Trophoblast cell (in vitro differentiated cells and primary cell): ENCODE measurements at regions not wholly inside any gene's neighbourhood (a gene's known extent, or its start where the extent isn't known, plus 50 kb on each side); places are given as distances from the start of the nearest gene placed in this dataset.

Experiments used
- DNase-seq, 2 donors: peaks; one replicate each; pipeline ENCODE4 v3.0.0-alpha.2; 2016
- H2AFZ ChIP-seq: 2 replicates; pipeline ENCODE4 v1.6.1; 2013; ENCODE audit warnings: low read length, moderate library complexity, mild to moderate bottlenecking; ENCODE audit not compliant: insufficient read depth, poor library complexity
- H2AK5ac ChIP-seq: 2 replicates; pipeline ENCODE4 v1.6.1; 2013; ENCODE audit warnings: mild to moderate bottlenecking, low read length
- H2BK120ac ChIP-seq: 2 replicates; pipeline ENCODE4 v1.6.1; 2013; ENCODE audit warnings: low read length, mild to moderate bottlenecking, moderate library complexity; ENCODE audit not compliant: insufficient read depth, poor library complexity
- H2BK12ac ChIP-seq: 2 replicates; pipeline ENCODE4 v1.6.1; 2013; ENCODE audit warnings: mild to moderate bottlenecking, low read length, moderate library complexity
- H2BK5ac ChIP-seq: 2 replicates; pipeline ENCODE4 v1.6.1; 2013; ENCODE audit warnings: low read length, low read depth, moderate library complexity, mild to moderate bottlenecking; ENCODE audit not compliant: poor library complexity
- H3K14ac ChIP-seq: 2 replicates; pipeline ENCODE4 v1.6.1; 2013; ENCODE audit warnings: mild to moderate bottlenecking, low read length
- H3K18ac ChIP-seq: 2 replicates; pipeline ENCODE4 v1.6.1; 2013; ENCODE audit warnings: mild to moderate bottlenecking, low read length
- H3K23ac ChIP-seq: 2 replicates; pipeline ENCODE4 v1.6.1; 2013; ENCODE audit warnings: low read length
- H3K27ac ChIP-seq: 2 replicates; pipeline ENCODE4 v1.5.1; 2013; ENCODE audit warnings: low read depth, mild to moderate bottlenecking, inconsistent platforms, low read length, moderate library complexity
- H3K27me3 ChIP-seq: 2 replicates; pipeline ENCODE4 v1.6.1; 2013; ENCODE audit warnings: inconsistent platforms, mild to moderate bottlenecking, low read length, moderate library complexity; ENCODE audit not compliant: insufficient read depth
- H3K36me3 ChIP-seq, 2 experiments: 1 replicate in 1 of 2; 2 replicates in 1 of 2; pipeline ENCODE4 v1.6.1; 2013; ENCODE audit warnings: low read length in 2 of 2, mild to moderate bottlenecking in 2 of 2, moderate library complexity in 1 of 2; ENCODE audit not compliant: insufficient read depth in 2 of 2, control insufficient read depth in 1 of 2
- H3K4ac ChIP-seq: 2 replicates; pipeline ENCODE4 v1.6.1; 2013; ENCODE audit warnings: low read depth, mild to moderate bottlenecking, low read length, moderate library complexity
- H3K4me1 ChIP-seq, 2 experiments: 1 replicate in 1 of 2; 2 replicates in 1 of 2; pipeline ENCODE4 v1.6.1; 2013; ENCODE audit warnings: low read length in 2 of 2, mild to moderate bottlenecking in 2 of 2, moderate library complexity in 1 of 2; ENCODE audit not compliant: insufficient read depth in 2 of 2, control insufficient read depth in 1 of 2
- H3K4me2 ChIP-seq: 2 replicates; pipeline ENCODE4 v1.6.1; 2013; ENCODE audit warnings: inconsistent platforms, mild to moderate bottlenecking, low read length, moderate library complexity
- H3K4me3 ChIP-seq: 2 replicates; pipeline ENCODE4 v1.5.1; 2013; ENCODE audit warnings: mild to moderate bottlenecking, low read depth, low read length, inconsistent platforms
- H3K79me1 ChIP-seq: one replicate; pipeline ENCODE4 v1.6.1; 2013; ENCODE audit warnings: low read length
- H3K79me2 ChIP-seq: 2 replicates; pipeline ENCODE4 v1.6.1; 2013; ENCODE audit warnings: low read length, mild to moderate bottlenecking; ENCODE audit not compliant: control insufficient read depth, insufficient read depth, poor library complexity
- H3K9ac ChIP-seq: 2 replicates; pipeline ENCODE4 v1.6.1; 2013; ENCODE audit warnings: mild to moderate bottlenecking, low read length
- H3K9me3 ChIP-seq: 2 replicates; pipeline ENCODE4 v1.6.1; 2013; ENCODE audit warnings: low read depth, mild to moderate bottlenecking, control low read depth, inconsistent platforms, low read length; ENCODE audit not compliant: insufficient read depth
- H4K12ac ChIP-seq: 2 replicates; pipeline ENCODE4 v1.6.1; 2013; ENCODE audit warnings: low read depth, mild to moderate bottlenecking, low read length, moderate library complexity
- H4K8ac ChIP-seq: 2 replicates; pipeline ENCODE4 v1.6.1; 2013; ENCODE audit warnings: low read depth, mild to moderate bottlenecking, low read length, moderate library complexity
- H4K91ac ChIP-seq: one replicate; pipeline ENCODE4 v1.6.1; 2013; ENCODE audit warnings: low read depth, mild to moderate bottlenecking, low read length, moderate library complexity
- WGBS: extraction: QIAGEN DNeasy Blood & Tissue Kit; methylation state at CpG from one replicate; pipeline ENCODE4 v1.1.7; 2013; ENCODE audit warnings: missing lambda C conversion rate; ENCODE audit not compliant: insufficient read length, insufficient coverage; ENCODE audit errors: extremely low coverage; 5-methylcytosine and 5-hydroxymethylcytosine counted together

GRCh38 chr5:89936576-89936975 is 473.0 kb downstream of the CETN3 start:
- Histone ChIP-seq H3K14ac (no peak overlapping the region), H3K79me1 (no peaks in the 10 kb centered on the region), H4K8ac (no peak overlapping the region), H3K9me3 (no peaks in the 10 kb centered on the region), H3K4me3 (no peak overlapping the region), H4K91ac (no peak overlapping the region), H2BK120ac (no peak overlapping the region), H3K9ac (no peak overlapping the region), H3K23ac (no peak overlapping the region), H2AK5ac (no peak overlapping the region), H3K4ac (no peak overlapping the region), H2BK5ac (no peak overlapping the region), H3K36me3 (no peaks in the 10 kb centered on the region), H3K4me2 (no peak overlapping the region), H3K18ac (no peak overlapping the region), H3K4me1 (peaks cover 0 to 3% of the 10 kb centered on the region in 2 experiments), H4K12ac (no peak overlapping the region), H3K27ac (no peak overlapping the region), H3K79me2 (no peaks in the 10 kb centered on the region), H2BK12ac (no peak overlapping the region), H2AFZ (no peak overlapping the region), H3K27me3 (no peaks in the 10 kb centered on the region)
- no CpG with 5 or more reads among the region's 3 CpGs for whole genome bisulfite sequencing
- DNase-seq: no peak

GRCh38 chr5:89934069-89934468 is 475.5 kb downstream of the CETN3 start:
- H2AFZ ChIP-seq: no peak overlapping the region
- no peaks in the 10 kb centered on the region for H3K36me3 ChIP-seq
- H3K4me2 ChIP-seq: no peak overlapping the region
- no peaks in the 10 kb centered on the region for H3K9me3 ChIP-seq
- H4K91ac ChIP-seq: no peak overlapping the region
- no peak overlapping the region for H2AK5ac ChIP-seq
- H2BK5ac ChIP-seq: no peak overlapping the region
- H3K4me1 ChIP-seq: peaks cover 0 to 3% of the 10 kb centered on the region in 2 experiments
- no peak overlapping the region for H4K8ac ChIP-seq
- H4K12ac ChIP-seq: no peak overlapping the region
- H3K9ac ChIP-seq: no peak overlapping the region
- no peaks in the 10 kb centered on the region for H3K27me3 ChIP-seq
- no peaks in the 10 kb centered on the region for H3K79me2 ChIP-seq
- no CpG with 5 or more reads among the region's 4 CpGs for WGBS
- no peak overlapping the region for H3K4me3 ChIP-seq
- H3K14ac ChIP-seq: no peak overlapping the region
- DNase-seq: no peak
- no peak overlapping the region for H3K27ac ChIP-seq
- H2BK120ac ChIP-seq: no peak overlapping the region
- no peak overlapping the region for H3K4ac ChIP-seq
- no peak overlapping the region for H3K23ac ChIP-seq
- no peaks in the 10 kb centered on the region for H3K79me1 ChIP-seq
- H3K18ac ChIP-seq: no peak overlapping the region
- H2BK12ac ChIP-seq: no peak overlapping the region

GRCh38 chr5:89932771-89933181 is 476.8 kb downstream of the CETN3 start:
- H3K27ac ChIP-seq: no peak overlapping the region
- no peaks in the 10 kb centered on the region for H3K9me3 ChIP-seq

GRCh38 chr5:89930591-89931392 is 478.8 kb downstream of the CETN3 start:
- H2BK12ac ChIP-seq: no peak overlapping the region
- no peak overlapping the region for H2AK5ac ChIP-seq
- no peak overlapping the region for H2AFZ ChIP-seq
- H2BK5ac ChIP-seq: no peak overlapping the region
- no peak overlapping the region for H3K14ac ChIP-seq
- WGBS: no CpG with 5 or more reads among the region's 5 CpGs
- no peaks in the 10 kb centered on the region for H3K9me3 ChIP-seq
- H3K79me2 ChIP-seq: no peaks in the 10 kb centered on the region
- H4K12ac ChIP-seq: no peak overlapping the region
- H3K4me1 ChIP-seq: peaks cover 0 to 3% of the 10 kb centered on the region in 2 experiments
- no peak overlapping the region for H3K18ac ChIP-seq
- no peak overlapping the region for H4K91ac ChIP-seq
- H3K27me3 ChIP-seq: no peaks in the 10 kb centered on the region
- H2BK120ac ChIP-seq: no peak overlapping the region
- H3K4me2 ChIP-seq: no peak overlapping the region
- H3K4ac ChIP-seq: no peak overlapping the region
- peak in 1 of 2 donors; percentile 29 for DNase-seq
- no peaks in the 10 kb centered on the region for H3K36me3 ChIP-seq
- no peak overlapping the region for H3K4me3 ChIP-seq
- H4K8ac ChIP-seq: no peak overlapping the region
- H3K23ac ChIP-seq: no peak overlapping the region
- H3K27ac ChIP-seq: no peak overlapping the region
- no peak overlapping the region for H3K9ac ChIP-seq
- no peaks in the 10 kb centered on the region for H3K79me1 ChIP-seq

More at GRCh38 chr5:89932771-89933181, 476.8 kb downstream of the CETN3 start:
- no peak overlapping the region for H4K12ac ChIP-seq
- H4K8ac ChIP-seq: no peak overlapping the region
- no peak overlapping the region for H3K23ac ChIP-seq
- no peak overlapping the region for H2BK120ac ChIP-seq
- DNase-seq: no peak
- peaks cover 0 to 3% of the 10 kb centered on the region in 2 experiments for H3K4me1 ChIP-seq
- H3K4ac ChIP-seq: no peak overlapping the region
- no peak overlapping the region for H3K14ac ChIP-seq
- no peak overlapping the region for H2BK12ac ChIP-seq
- H2BK5ac ChIP-seq: no peak overlapping the region
- no peaks in the 10 kb centered on the region for H3K79me1 ChIP-seq
- H3K27me3 ChIP-seq: no peaks in the 10 kb centered on the region
- H3K18ac ChIP-seq: no peak overlapping the region
- H4K91ac ChIP-seq: no peak overlapping the region
- no peaks in the 10 kb centered on the region for H3K79me2 ChIP-seq
- H3K9ac ChIP-seq: no peak overlapping the region
- WGBS: no CpG with 5 or more reads among the region's 2 CpGs
- H3K36me3 ChIP-seq: no peaks in the 10 kb centered on the region
- no peak overlapping the region for H2AFZ ChIP-seq
- H3K4me3 ChIP-seq: no peak overlapping the region
- no peak overlapping the region for H2AK5ac ChIP-seq
- H3K4me2 ChIP-seq: no peak overlapping the region
